ENCODE measurements at regions not wholly inside any gene's neighbourhood (a gene's known extent, or its start where the extent isn't known, plus 50 kb on each side); places are given as distances from the start of the nearest gene placed in this dataset.
"Not testable (repeated sequence)": the region's sequence is repeated elsewhere in the genome, so short reads cannot be mapped to it uniquely, and the experiment has no call there.

DNA sequence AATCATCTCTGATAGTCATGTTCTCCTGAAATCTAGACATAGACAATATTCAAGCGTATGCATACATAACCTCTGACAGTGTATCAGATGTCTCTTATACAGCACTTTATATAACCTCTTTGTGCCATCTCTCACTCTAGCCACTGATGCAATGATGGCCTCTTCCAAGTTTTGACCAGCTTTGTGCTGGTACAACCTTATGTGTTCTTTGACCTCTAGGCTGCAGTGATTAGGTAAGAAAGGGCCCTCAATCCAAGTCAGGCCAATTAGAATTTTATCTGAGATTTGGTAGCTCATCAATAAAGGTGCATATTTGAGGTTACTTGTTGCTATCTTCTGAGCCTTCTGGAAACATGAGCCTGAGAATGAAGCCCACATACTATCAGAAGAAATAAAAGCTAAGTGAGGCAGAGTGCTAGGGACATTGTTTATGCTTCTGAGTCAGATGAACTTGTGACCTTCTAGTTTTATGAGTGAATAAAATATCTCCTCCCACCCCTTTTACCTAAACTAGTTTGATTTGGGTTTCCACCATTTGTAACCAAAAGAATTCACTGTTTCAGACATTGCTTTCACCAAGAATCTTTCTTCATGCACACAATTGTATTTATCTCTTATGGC lies 283.2 kb upstream of the SUCLG2 start:
- no peak for DNase-seq (ENCODE audit: low read depth in 1 of 2, low spot score in 1 of 2)
- TF ChIP-seq, protein P1, sequence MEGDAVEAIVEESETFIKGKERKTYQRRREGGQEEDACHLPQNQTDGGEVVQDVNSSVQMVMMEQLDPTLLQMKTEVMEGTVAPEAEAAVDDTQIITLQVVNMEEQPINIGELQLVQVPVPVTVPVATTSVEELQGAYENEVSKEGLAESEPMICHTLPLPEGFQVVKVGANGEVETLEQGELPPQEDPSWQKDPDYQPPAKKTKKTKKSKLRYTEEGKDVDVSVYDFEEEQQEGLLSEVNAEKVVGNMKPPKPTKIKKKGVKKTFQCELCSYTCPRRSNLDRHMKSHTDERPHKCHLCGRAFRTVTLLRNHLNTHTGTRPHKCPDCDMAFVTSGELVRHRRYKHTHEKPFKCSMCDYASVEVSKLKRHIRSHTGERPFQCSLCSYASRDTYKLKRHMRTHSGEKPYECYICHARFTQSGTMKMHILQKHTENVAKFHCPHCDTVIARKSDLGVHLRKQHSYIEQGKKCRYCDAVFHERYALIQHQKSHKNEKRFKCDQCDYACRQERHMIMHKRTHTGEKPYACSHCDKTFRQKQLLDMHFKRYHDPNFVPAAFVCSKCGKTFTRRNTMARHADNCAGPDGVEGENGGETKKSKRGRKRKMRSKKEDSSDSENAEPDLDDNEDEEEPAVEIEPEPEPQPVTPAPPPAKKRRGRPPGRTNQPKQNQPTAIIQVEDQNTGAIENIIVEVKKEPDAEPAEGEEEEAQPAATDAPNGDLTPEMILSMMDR (IDR thresholded peaks at IDR 0.05; ENCODE audit: low read depth, low read length) = no peak
- Histone ChIP-seq H3K27me3 (no peaks in the 10 kb centered on the region), H3K9me3 (ENCODE audit: low read depth) (no peaks in the 10 kb centered on the region), H3K4me3 (no peak overlapping the region), H3K27ac (no peak overlapping the region), H3K36me3 (no peaks in the 10 kb centered on the region), H3K4me1 (ENCODE audit: low read depth) (peaks cover 4% of the 10 kb centered on the region)

DNA sequence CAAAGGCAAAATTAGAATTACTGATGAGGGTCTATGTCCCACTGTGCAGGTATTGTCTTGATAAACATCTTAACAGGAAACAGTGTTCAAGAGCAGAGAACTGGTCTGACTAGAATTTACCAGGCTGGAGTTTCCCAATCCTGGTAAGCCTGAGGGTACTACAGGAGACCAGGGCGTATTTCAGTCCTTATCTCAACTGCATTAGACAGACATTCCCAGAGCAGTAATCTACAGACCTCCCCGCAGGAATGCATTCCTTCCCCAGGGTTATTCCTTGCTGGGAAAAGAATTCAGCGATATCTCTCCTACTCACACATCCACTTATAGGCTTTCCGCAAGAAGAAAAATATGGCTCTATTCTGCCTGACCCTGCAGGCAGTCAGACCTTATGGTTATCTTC lies 276.0 kb upstream of the SUCLG2 start:
- not testable (repeated sequence) for H3K27me3 ChIP-seq; H3K36me3 ChIP-seq; H3K4me3 ChIP-seq; H3K4me1 ChIP-seq (ENCODE audit: low read depth); H3K9me3 ChIP-seq (ENCODE audit: low read depth); H3K27ac ChIP-seq
- peak in 1 of 2 donors; percentile 1 for DNase-seq (ENCODE audit: low read depth in 1 of 2, low spot score in 1 of 2)

DNA sequence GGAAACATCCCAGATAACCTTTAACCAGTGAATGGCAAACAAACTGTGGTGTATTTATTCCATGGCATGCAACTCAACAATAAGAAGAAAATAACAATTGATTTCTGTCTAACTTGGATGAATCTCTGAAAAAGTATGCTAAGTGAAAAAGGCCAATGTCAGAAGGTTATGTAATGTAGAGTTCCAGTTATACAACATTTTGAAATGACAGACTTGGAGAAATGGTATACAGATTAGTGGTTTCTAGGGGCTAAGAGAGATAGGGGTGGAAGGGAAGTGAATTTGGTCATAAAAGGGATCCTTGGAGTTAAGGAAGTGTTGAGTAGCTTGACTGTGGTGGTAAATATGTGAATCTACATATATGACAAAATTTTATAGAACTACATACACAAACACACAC lies 269.4 kb upstream of the SUCLG2 start:
- no peak overlapping the region for H3K27ac ChIP-seq
- H3K36me3 ChIP-seq = no peaks in the 10 kb centered on the region
- H3K27me3 ChIP-seq = no peaks in the 10 kb centered on the region
- no peaks in the 10 kb centered on the region for H3K4me1 ChIP-seq (ENCODE audit: low read depth)
- H3K9me3 ChIP-seq (ENCODE audit: low read depth) = no peaks in the 10 kb centered on the region
- no peak overlapping the region for H3K4me3 ChIP-seq
- TF ChIP-seq, protein P1 (IDR thresholded peaks at IDR 0.05; ENCODE audit: low read depth, low read length) = no peak
- no peak for DNase-seq (ENCODE audit: low read depth in 1 of 2, low spot score in 1 of 2)

DNA sequence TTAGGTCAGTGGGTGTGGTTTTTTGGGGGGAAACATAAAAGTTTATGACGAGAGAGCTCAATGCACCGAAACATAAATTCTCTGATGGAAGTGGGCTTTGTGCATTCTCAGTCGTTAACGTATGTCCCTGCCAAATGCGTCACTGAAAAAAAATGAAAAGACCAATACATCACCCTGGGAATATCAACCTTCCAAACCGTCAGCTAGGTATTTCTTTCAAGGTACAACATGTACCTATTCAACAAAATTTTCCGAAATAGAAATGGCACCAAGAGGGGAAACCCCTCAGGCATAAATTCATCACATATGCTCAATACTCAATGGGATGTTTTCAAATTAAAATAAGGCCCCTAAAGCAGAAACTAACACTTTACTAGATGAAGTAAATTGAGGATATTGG lies 266.6 kb upstream of the SUCLG2 start:
- H3K9me3 ChIP-seq (ENCODE audit: low read depth) = no peaks in the 10 kb centered on the region

DNA sequence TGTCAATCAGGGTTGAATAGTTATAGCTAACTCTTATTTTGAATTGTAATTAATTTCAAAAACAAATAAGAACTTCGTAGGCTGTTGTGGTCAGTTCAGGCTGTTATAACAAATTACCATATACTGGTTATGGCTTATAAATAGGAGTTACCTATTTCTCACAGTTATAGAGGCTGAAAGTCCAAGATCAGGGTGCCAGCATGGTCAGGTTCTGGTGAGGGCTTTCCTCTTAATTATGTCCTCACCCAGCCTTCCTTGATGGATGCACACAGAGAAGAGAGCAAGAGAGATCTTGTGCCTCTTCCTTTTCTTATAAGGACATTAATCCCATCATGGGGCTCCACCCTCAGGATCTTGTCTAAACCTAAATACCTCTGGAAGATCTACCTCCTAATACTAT lies 265.9 kb upstream of the SUCLG2 start:
- Histone ChIP-seq H3K36me3 (no peaks in the 10 kb centered on the region), H3K27ac (no peak overlapping the region), H3K9me3 (ENCODE audit: low read depth) (no peaks in the 10 kb centered on the region), H3K4me3 (no peak overlapping the region), H3K4me1 (ENCODE audit: low read depth) (no peaks in the 10 kb centered on the region), H3K27me3 (no peaks in the 10 kb centered on the region)
- TF ChIP-seq, protein P1 (IDR thresholded peaks at IDR 0.05; ENCODE audit: low read depth, low read length) = no peak
- DNase-seq (ENCODE audit: low read depth in 1 of 2, low spot score in 1 of 2) = no peak

More for the DNA sequence above, 266.6 kb upstream of the SUCLG2 start:
- H3K4me3 ChIP-seq = no peak overlapping the region
- no peaks in the 10 kb centered on the region for H3K4me1 ChIP-seq (ENCODE audit: low read depth)
- no peaks in the 10 kb centered on the region for H3K36me3 ChIP-seq
- no peak overlapping the region for H3K27ac ChIP-seq
- no peaks in the 10 kb centered on the region for H3K27me3 ChIP-seq
- DNase-seq (ENCODE audit: low read depth in 1 of 2, low spot score in 1 of 2) = no peak
- TF ChIP-seq, protein P1 (IDR thresholded peaks at IDR 0.05; ENCODE audit: low read depth, low read length) = no peak

DNA sequence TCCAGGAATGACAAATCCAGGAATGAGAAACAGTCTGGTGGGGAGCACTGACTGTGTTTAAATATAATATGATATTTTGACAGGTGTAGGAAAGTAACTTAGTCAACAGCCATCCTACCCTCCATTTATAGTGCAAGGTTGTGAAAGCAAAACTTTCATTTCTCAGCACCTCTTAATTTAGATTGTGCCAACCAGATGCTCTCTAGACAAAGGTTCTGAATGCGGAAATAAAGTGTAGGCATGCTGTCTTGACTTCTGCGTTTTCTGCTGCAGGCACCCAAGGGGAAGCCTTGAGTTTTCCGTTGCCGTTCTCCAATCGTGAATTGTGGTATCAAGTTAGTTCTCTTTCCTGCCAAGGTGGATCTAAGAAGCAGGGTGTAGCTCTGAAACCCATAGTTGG lies 261.9 kb upstream of the SUCLG2 start:
- Histone ChIP-seq H3K4me3 (no peak overlapping the region), H3K9me3 (ENCODE audit: low read depth) (no peaks in the 10 kb centered on the region), H3K27me3 (no peaks in the 10 kb centered on the region), H3K27ac (no peak overlapping the region), H3K36me3 (no peaks in the 10 kb centered on the region), H3K4me1 (ENCODE audit: low read depth) (no peaks in the 10 kb centered on the region)
- TF ChIP-seq, protein P1 (IDR thresholded peaks at IDR 0.05; ENCODE audit: low read depth, low read length) = no peak
- DNase-seq (ENCODE audit: low read depth in 1 of 2, low spot score in 1 of 2) = no peak
